HG03457 (cell line): ENCODE measurements at regions not wholly inside any gene's neighbourhood (a gene's known extent, or its start where the extent isn't known, plus 50 kb on each side); places are given as distances from the start of the nearest gene placed in this dataset.
"Not testable (repeated sequence)": the region's sequence is repeated elsewhere in the genome, so short reads cannot be mapped to it uniquely, and the experiment has no call there.

ENCODE experiments used
- ATAC-seq: cut with Tn5 transposase; IDR thresholded peaks from one replicate; pipeline ENCODE4 v1.9.1; 2021; ENCODE audit warnings: moderate number of reproducible peaks; ENCODE audit not compliant: unreplicated experiment

DNA sequence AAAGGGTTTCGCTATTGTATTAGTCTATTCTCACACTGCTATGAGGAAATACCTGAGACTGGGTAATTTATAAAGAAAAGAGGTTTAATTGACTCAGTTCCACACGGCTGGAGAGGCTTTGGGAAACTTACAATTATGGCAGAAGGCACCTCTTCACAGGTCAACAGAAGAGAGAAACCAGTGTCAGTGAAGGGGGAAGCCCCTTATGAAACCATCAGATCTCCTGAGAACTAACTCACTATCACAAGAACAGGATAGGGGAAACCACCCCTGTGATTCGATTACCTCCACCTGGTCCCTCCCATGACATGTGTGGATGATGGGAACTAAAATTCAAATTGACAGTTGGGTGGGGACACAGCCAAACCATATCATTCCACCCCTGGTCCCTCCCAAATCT, 589.5 kb downstream of the CENPC start:
- ATAC-seq, result no peak

DNA sequence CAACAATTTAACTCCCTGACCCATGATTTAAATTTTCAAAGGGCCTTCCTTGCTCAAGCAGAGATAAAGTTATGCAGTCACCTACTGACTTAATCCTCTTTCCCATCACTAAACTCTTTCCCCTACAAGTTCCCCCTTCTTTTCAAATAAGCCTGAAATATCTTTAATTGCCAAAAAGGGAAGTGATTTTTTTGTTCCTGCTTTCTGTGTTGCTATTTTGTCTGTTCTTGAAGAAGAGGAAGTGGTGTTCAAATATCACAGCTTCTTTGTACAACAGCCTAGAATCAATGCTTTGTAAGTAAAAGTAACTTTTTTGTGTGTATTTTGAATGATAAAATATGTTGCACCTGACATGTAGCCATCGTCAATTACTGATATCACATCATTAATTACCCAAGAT, 595.9 kb downstream of the CENPC start:
- no peak for ATAC-seq

DNA sequence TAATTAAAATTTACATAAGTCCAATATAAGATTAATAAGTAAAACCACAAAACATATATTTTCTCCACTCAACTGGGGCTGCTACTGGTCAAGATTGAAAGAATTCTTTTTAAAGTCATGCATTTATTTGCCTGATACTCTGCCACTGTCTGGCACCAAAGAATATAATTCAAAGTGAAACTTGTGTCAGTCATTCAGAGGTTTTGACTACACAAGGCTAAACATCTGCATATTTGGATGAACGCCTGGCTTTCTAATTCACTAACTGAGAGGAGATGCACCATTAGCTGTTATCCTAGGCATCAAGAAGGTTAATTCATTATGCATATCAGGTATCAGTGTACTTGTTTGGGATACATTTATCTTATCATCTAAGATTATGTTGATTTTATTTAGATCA, 598.5 kb downstream of the CENPC start:
- ATAC-seq, result no peak

DNA sequence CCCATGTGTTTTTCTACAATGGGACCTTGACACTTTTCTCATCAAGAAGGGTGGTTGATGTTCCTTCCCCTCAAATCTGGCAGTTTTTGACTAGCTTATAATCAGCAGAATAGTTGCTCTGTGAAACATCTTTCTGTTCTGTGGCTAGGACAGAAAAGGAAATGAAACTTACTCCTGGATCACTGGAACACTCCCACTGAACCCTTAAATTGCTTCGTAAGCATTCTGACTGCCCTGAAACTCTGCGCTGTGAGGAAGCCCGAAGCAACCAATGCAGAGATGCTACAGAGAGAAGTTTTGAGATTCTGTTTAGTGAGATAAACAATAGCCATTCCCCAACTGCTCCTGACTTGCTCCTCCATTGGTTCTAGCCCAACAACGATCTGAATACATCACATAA, 602.2 kb downstream of the CENPC start:
- no peak for ATAC-seq

DNA sequence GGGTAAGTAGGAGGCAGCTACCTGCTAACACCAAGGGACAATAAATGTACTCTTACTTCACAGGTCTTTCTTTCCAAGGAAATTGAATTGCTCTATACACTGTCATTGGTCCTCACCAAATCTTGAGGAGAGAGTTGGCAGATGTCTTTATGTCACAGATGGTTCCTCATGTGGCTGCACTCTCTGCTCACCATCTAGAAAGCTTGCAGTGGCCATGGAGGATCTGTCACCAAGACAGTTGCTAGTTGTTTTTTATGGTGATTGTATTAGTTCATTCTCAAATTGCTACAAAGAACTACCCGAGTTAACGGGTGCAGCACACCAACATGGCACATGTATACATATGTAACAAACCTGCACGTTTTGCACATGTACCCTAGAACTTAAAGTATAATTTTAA, 613.3 kb downstream of the CENPC start:
- ATAC-seq, result not testable (repeated sequence)

DNA sequence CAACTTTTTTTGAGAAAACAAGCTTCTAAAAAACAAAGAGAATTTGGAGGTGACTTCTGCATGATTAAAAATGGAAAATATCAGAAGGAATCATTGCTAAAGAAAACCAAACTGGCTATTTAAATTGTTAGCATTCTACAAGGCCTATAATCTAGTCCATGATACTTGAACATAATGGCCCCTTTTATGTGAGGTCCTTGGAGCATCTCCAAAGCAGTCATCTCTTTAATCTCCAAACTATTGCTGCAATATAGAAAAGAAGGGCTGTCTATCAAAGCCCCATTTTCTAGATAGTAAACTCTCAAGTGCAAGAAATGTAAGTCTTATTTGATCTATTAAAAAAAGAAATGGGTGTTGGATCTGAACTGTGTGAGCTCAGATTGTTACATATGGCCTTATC, 615.1 kb downstream of the CENPC start:
- no peak for ATAC-seq

DNA sequence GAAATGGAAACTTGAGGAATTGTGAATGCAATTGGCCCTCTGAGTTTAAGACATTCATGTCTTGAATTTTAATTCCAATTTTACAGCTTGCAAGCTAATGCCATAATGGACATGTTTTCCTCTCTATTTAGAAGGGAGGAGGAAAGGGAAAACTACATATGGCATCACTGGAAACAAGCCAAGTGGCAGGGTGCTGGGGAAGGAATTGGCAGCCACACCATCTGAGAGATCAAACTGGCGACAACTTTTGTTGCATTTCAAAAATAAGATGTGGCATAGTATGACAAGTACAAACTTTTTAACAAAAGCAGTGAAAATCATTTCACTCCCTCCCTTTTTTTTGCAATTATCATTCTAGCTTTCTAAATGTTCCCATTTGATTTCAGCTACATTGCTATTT, 615.6 kb downstream of the CENPC start:
- ATAC-seq, result no peak

DNA sequence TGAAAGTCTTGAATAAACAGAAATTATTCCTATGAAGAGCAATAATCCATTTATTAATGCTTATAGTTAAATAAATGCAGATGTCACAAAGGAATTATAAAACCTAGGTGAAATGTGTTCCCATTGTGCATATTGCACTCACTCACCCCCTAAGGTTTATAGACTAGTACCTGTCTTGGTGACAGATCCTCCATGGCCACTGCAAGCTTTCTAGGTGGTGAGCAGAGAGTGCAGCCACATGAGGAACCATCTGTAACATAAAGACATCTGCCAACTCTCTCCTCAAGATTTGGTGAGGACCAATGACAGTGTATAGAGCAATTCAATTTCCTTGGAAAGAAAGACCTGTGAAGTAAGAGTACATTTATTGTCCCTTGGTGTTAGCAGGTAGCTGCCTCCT, 616.4 kb downstream of the CENPC start:
- ATAC-seq, result not testable (repeated sequence)

DNA sequence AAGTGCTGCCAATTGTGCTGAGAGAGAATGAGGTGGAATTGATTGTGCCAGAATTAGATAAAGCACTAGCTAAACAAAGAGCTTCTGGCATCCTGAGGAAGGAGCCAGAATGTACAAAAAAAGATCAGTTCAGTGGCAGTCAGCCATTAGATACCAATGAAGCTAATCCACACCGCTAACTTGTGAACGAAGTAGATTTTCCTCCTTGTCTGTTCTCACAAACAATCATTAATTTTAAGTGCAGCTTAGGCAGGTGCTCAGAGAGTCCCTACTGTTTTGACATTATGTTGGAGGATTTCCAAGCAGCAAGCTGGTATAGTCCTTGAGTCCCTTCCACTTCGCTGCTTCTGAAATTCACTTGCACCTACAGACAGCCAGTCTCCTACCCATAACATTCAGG, 617.4 kb downstream of the CENPC start:
- ATAC-seq, result no peak

DNA sequence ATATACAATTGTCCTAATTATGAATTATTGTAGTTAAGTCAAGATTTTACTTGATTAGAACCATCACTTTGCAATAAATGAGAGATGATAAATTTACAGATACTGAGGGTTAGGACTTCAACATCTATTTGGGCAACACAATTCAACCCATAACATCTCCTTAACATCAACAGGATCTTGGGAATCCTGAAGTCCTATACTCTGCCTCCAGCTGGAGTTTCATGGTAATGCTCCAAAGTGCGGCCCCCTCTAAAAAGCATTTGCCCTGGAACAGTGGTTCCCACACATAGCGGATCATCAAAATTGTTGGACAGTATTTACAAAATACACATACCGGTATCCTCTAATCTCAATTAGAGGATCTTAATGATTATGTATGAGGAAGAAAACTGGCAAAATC, 618.6 kb downstream of the CENPC start:
- no peak for ATAC-seq

DNA sequence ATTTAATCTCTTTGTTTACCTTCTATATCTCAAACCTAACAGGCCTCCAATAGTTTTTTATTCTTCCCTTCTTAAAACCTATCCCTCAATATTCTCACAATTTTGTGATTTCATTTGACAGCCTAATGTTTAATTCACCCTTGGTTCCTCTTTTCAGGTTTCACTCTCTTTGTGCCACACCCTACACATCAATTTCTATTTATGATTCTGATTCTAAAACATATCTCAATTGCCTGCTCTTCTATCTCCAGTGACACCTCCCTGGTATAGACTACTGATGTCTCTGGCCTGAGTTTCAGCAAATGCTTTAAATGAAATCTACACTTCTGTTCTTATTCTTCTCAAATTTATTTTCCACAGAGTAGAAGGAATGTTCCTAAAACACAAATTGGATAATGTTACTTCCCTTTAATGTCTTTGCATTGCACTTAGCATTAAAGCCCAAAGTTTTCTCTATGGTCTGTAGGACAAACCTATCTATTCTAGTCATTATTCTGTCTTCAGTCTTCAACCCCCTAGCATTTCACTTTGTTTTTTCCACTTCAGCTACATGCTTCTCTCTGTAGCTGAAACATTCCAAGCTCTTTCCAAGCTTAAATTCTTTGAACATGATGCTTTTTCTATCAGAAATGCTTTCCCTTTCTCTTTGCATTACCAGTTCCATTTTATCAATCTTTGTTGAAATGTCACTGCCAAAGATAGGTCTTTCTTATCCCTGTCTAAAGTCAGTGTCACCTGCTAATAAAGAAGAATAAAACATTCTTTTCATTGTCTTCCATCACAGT, 622.0 kb downstream of the CENPC start:
- no peak for ATAC-seq

DNA sequence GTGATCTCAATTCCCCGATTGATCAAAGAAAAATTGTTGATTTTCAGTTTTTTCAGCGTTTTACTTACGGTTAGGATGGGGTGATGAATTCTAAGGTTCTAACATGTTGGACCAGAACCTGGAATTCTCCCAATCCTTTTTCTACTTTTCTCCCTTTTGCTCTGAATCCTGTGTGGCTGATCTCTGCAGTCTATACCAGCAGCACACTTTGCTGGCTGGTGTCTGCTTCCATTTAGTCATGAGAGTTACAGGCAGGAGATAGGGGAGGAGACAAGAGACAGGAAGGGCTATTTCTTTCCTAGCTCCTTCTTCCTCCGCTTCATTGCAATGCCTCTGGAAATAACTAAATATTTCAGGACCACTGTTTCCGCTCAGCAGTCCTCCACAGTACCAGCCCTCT, 623.9 kb downstream of the CENPC start:
- ATAC-seq, result no peak

DNA sequence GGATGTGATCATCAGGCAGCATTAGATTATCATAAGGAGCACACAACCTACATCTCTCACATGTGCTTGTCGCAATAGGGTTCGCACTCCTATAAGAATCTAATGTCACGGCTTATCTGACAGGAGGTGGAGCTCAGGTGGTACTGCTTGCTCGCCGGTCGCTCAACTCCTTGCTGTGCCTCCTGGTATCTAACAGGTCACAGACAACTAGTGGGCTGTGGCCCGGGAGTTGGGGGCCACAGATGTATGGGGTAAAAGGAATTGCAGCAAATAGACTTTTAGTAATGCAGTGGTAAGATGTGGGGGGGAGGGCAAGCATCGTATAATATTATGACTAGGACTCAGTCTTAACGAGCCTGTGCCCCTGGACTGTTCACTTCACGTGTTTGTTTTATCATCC, 624.8 kb downstream of the CENPC start:
- no peak for ATAC-seq

DNA sequence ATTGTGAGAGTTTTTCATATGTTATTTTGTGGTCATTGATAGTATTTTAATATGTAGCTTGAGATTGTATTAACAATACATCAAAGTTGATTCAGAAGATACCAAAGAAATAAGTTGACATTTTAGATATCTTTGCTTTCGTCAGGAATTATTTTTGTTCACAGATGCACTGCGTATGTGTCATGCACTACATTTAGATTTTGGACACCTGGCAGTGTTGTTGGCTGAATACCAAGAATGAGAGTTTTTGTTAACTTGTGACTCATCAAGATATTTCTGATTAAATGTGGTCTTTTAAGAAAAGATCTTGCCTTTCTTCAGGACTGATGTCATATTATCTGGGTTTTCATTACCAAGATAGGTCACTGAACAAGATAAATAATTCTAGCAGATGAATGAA, 633.4 kb downstream of the CENPC start:
- no peak for ATAC-seq

DNA sequence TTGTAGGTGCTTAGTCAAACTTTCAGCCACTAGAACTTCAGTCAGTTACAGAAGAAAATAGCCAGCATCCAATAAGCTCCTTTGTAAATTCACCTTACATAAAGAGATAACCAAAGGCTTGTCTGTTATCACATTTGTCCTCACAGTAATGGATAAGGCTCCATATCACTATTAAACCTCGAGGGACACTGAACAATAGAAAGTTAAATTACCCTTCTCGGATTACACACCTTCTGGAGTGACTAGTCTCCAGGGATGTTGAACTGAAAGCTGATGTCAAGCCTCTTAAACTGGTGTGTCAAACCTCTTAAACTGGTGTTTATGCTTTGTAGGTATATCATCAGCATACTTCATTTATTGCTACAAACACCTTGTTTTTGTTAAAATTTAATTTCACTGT, 639.0 kb downstream of the CENPC start:
- ATAC-seq, result no peak

DNA sequence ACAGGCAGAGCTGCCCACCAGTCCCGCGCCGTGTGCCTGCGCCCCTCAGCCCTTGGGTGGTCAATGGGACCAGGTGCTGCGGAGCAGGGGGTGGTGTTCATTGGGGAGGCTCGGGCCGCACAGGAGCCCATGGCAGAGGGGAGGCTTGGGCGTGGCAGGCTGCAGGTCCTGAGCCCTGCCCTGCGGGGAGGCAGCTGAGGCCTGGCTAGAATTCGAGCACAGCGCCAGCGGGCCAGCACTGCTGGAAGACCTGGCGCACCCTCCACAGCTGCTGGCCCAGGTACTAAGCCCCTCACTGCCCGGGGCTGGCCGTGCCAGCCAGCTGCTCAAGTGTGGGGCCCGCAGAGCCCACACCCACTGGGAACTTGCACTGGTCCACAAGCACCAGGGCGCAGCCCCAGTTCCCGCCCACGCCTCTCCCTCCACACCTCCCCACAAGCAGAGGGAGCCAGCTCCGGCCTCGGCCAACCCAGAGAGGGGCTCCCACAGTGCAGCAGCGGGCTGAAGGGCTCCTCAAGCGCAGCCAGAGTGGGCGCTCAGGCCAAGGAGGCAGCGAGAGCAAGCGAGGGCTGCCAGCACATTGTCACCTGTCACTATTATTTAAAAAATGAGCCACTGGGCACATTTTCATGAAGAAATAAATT, 645.8 kb downstream of the CENPC start:
- ATAC-seq, result no peak

DNA sequence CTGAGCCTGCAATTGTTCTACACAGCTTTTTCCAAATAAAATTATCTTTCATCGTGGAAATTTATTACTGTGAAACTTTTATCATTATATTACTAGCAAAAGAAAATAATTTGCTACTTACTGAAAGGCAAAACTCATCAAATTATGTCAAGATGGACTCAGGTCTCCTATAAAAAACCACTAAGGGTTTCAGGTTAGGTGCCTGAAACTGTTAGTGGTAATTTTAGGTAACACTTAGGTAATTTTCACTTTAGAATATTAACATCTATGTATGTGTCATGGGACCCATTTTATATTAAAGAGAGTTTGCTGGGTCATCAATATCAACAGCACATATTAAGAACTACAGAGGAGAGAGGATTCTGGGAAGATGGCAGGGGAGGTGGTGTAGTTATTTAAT, 651.5 kb downstream of the CENPC start:
- no peak for ATAC-seq

DNA sequence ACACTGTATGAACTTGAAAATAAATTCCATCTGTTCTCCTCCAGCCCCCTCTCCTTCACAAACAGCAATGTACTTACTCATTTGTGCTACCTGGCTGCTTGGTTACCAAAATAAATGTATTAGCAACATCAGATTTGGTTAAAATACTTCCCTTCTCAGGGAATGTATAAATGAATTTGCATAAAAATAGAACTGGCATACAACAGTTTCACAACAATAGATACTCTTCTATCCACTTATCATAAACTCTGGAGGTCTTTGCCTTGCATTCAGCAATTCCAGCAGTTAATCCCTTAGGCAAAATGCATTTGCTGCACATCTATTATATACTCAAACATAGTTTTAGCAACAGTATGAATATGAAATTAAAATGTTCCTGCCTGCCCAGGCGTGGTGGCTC, 658.2 kb downstream of the CENPC start:
- no peak for ATAC-seq

DNA sequence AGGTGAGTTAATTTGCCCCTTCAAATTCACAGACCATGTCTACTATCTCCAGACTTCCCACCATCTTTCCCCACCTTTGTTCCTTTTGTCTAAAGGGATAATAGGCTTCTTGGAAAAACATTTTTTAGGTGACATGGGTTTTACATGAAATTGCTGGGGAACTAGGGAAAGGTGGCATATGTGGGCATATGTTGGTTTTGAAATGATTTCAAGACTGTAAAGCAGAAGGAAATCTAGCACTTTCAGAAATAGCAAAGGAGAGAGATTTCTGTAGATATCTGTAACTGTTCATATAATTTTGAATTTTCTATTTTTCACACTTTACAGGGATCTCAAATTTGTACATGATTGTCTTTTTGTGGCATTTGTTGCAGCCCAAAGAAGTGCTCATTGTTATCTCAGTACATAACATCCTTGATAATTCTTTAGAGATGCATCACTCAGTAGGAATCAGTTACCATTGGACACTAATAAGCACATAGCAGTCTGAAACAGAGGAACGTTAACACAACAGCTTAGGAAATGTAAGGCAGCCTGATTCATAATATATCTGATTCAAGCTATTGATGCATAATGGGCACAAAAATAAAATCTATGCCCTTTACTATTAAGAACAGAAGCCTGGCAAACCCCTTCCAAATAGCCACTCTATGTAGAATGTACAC, 659.7 kb downstream of the CENPC start:
- ATAC-seq, result no peak

DNA sequence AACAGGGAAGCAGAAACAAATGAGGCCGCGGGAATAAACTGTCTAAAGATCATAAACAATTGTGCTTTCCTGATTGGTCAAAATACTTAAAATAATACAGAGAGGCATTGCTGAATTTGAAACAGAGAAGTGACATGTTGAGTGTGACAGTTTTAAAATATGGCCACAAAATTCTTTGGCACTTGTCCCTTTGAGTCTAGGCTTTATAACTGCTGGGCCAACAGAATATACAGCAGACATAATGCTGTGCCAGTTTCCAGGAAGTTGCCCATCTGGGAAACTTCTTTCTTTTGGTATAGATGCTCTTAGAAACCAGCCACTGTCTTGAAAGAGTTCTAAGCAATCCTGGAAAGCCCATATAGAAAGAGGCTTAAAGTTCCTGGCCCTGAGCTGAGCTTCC, 668.4 kb downstream of the CENPC start:
- ATAC-seq, result no peak

DNA sequence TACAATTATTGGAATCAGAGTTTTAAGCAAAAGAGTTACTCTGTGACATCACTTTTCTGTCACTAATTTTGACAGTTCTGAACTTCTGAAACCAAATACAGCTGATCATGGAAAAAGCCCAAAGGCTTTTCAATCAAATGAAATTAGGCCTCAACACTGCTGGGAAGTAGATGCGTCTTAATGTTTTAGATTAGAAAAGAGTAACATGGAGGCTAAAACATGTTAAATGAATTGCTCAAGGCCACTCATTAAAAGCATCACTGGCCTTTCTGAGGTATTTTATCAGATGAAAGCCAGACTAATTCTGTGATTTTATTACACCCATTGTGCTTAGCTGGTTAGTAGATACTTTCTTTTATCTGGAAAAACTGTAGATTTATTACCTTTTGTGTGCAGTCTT, 672.6 kb downstream of the CENPC start:
- no peak for ATAC-seq

DNA sequence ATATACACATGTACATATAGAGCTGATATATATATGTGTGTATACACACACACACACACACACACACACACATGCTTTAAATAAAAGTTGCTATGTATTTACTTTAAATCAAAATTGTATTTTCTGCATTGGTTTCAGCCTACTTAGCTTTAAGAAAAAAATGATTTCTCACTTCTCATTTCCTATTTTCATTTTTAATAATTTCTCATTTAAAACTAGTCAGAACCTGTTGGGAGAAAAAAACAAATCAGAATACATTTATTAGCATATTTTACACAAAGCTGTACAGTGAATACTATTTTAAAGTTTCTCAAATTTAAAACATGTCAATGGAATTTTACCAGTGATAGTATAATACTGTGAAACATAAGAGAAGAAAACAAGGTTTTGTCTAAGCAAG, 681.8 kb downstream of the CENPC start:
- ATAC-seq, result no peak
